ENCODE measurements at regions not wholly inside any gene's neighbourhood (a gene's known extent, or its start where the extent isn't known, plus 50 kb on each side); places are given as distances from the start of the nearest gene placed in this dataset.

GRCh38 chr2:4291430-4291829, 588.1 kb downstream of the DCDC2C start:
- Histone ChIP-seq H4K8ac (ENCODE audit: low read depth, low read length) (no peak overlapping the region), H3K4me3 (ENCODE audit: low read length in 2 of 2) (no peak overlapping the region), H3K4me1 (ENCODE audit: control insufficient read depth in 2 of 2, insufficient read depth in 1 of 2, low read depth in 1 of 2, low read length in 2 of 2) (no peaks in the 10 kb centered on the region), H2BK5ac (ENCODE audit: low read length) (no peak overlapping the region), H3K36me3 (replicated peaks in 1 of 2; ENCODE audit: control insufficient read depth in 2 of 2, insufficient read depth in 2 of 2, low read length in 2 of 2) (no peaks in the 10 kb centered on the region), H3K4ac (ENCODE audit: low read length) (no peak overlapping the region), H3K14ac (ENCODE audit: low read length) (no peak overlapping the region), H4K91ac (ENCODE audit: low read depth, low read length, poor library complexity) (no peak overlapping the region), H3K79me1 (ENCODE audit: low read depth, low read length) (no peaks in the 10 kb centered on the region), H3K27me3 (ENCODE audit: control insufficient read depth in 3 of 3, insufficient read depth in 3 of 3, low read depth in 1 of 3, low read length in 3 of 3) (no peaks in the 10 kb centered on the region), H2BK12ac (ENCODE audit: low read length) (no peak overlapping the region), H2BK15ac (ENCODE audit: low read length) (no peak overlapping the region), H3K4me2 (ENCODE audit: insufficient read depth, low read length, poor library complexity, severe bottlenecking) (no peak overlapping the region), H2AFZ (ENCODE audit: low read length) (no peak overlapping the region), H3K27ac (replicated peaks; ENCODE audit: low read length) (no peak overlapping the region), H3K18ac (ENCODE audit: low read length) (no peak overlapping the region), H2AK5ac (ENCODE audit: low read depth, low read length) (no peak overlapping the region), H3K23ac (ENCODE audit: low read depth, low read length, poor library complexity) (no peak overlapping the region), H2BK120ac (ENCODE audit: low read depth, low read length) (no peak overlapping the region), H3K9ac (ENCODE audit: low read depth, low read length, poor library complexity) (no peak overlapping the region), H3K9me3 (replicated peaks in 1 of 2; ENCODE audit: control insufficient read depth in 2 of 2, insufficient read depth in 1 of 2, low read depth in 1 of 2, low read length in 2 of 2) (no peaks in the 10 kb centered on the region)
- no peak for DNase-seq (ENCODE audit: low spot score)
- no CpG with 5 or more reads among the region's 4 CpGs for WGBS, 2 donors (ENCODE audit: extremely low coverage in 2 of 2, insufficient read length in 2 of 2, insufficient replicate concordance in 1 of 2)

GRCh38 chr2:4295680-4296079, 592.3 kb downstream of the DCDC2C start:
- Histone ChIP-seq H2BK120ac (ENCODE audit: low read depth, low read length) (no peak overlapping the region), H3K4me1 (ENCODE audit: control insufficient read depth in 2 of 2, insufficient read depth in 1 of 2, low read depth in 1 of 2, low read length in 2 of 2) (no peaks in the 10 kb centered on the region), H3K79me1 (ENCODE audit: low read depth, low read length) (no peaks in the 10 kb centered on the region), H2AK5ac (ENCODE audit: low read depth, low read length) (no peak overlapping the region), H3K4me3 (ENCODE audit: low read length in 2 of 2) (no peak overlapping the region), H3K36me3 (replicated peaks in 1 of 2; ENCODE audit: control insufficient read depth in 2 of 2, insufficient read depth in 2 of 2, low read length in 2 of 2) (no peaks in the 10 kb centered on the region), H3K14ac (ENCODE audit: low read length) (no peak overlapping the region), H2BK5ac (ENCODE audit: low read length) (no peak overlapping the region), H2BK15ac (ENCODE audit: low read length) (no peak overlapping the region), H3K27me3 (ENCODE audit: control insufficient read depth in 3 of 3, insufficient read depth in 3 of 3, low read depth in 1 of 3, low read length in 3 of 3) (no peaks in the 10 kb centered on the region), H2BK12ac (ENCODE audit: low read length) (no peak overlapping the region), H4K8ac (ENCODE audit: low read depth, low read length) (no peak overlapping the region), H3K9me3 (replicated peaks in 1 of 2; ENCODE audit: control insufficient read depth in 2 of 2, insufficient read depth in 1 of 2, low read depth in 1 of 2, low read length in 2 of 2) (no peaks in the 10 kb centered on the region), H2AFZ (ENCODE audit: low read length) (no peak overlapping the region), H4K91ac (ENCODE audit: low read depth, low read length, poor library complexity) (no peak overlapping the region), H3K4ac (ENCODE audit: low read length) (no peak overlapping the region), H3K4me2 (ENCODE audit: insufficient read depth, low read length, poor library complexity, severe bottlenecking) (no peak overlapping the region), H3K23ac (ENCODE audit: low read depth, low read length, poor library complexity) (no peak overlapping the region), H3K27ac (replicated peaks; ENCODE audit: low read length) (no peak overlapping the region), H3K18ac (ENCODE audit: low read length) (no peak overlapping the region), H3K9ac (ENCODE audit: low read depth, low read length, poor library complexity) (no peak overlapping the region)
- no peak for DNase-seq (ENCODE audit: low spot score)

GRCh38 chr2:4300616-4301015, 597.2 kb downstream of the DCDC2C start:
- WGBS, 2 donors (ENCODE audit: extremely low coverage in 2 of 2, insufficient read length in 2 of 2, insufficient replicate concordance in 1 of 2) = no CpG with 5 or more reads among the region's 3 CpGs
- Histone ChIP-seq H4K8ac (ENCODE audit: low read depth, low read length) (no peak overlapping the region), H3K79me1 (ENCODE audit: low read depth, low read length) (no peaks in the 10 kb centered on the region), H2AK5ac (ENCODE audit: low read depth, low read length) (no peak overlapping the region), H3K23ac (ENCODE audit: low read depth, low read length, poor library complexity) (no peak overlapping the region), H3K4me1 (ENCODE audit: control insufficient read depth in 2 of 2, insufficient read depth in 1 of 2, low read depth in 1 of 2, low read length in 2 of 2) (no peaks in the 10 kb centered on the region), H2BK120ac (ENCODE audit: low read depth, low read length) (no peak overlapping the region), H4K91ac (ENCODE audit: low read depth, low read length, poor library complexity) (no peak overlapping the region), H3K4me3 (ENCODE audit: low read length in 2 of 2) (no peak overlapping the region), H3K4me2 (ENCODE audit: insufficient read depth, low read length, poor library complexity, severe bottlenecking) (no peak overlapping the region), H2BK5ac (ENCODE audit: low read length) (no peak overlapping the region), H3K4ac (ENCODE audit: low read length) (no peak overlapping the region), H3K9me3 (replicated peaks in 1 of 2; ENCODE audit: control insufficient read depth in 2 of 2, insufficient read depth in 1 of 2, low read depth in 1 of 2, low read length in 2 of 2) (no peaks in the 10 kb centered on the region), H3K14ac (ENCODE audit: low read length) (no peak overlapping the region), H2AFZ (ENCODE audit: low read length) (no peak overlapping the region), H3K9ac (ENCODE audit: low read depth, low read length, poor library complexity) (no peak overlapping the region), H2BK15ac (ENCODE audit: low read length) (no peak overlapping the region), H3K36me3 (replicated peaks in 1 of 2; ENCODE audit: control insufficient read depth in 2 of 2, insufficient read depth in 2 of 2, low read length in 2 of 2) (no peaks in the 10 kb centered on the region), H2BK12ac (ENCODE audit: low read length) (no peak overlapping the region), H3K18ac (ENCODE audit: low read length) (no peak overlapping the region), H3K27ac (replicated peaks; ENCODE audit: low read length) (no peak overlapping the region), H3K27me3 (ENCODE audit: control insufficient read depth in 3 of 3, insufficient read depth in 3 of 3, low read depth in 1 of 3, low read length in 3 of 3) (no peaks in the 10 kb centered on the region)
- DNase-seq (ENCODE audit: low spot score) = no peak

- Histone ChIP-seq H4K91ac (ENCODE audit: low read depth, low read length, poor library complexity) (no peak overlapping the region), H3K18ac (ENCODE audit: low read length) (no peak overlapping the region), H3K27ac (replicated peaks; ENCODE audit: low read length) (no peak overlapping the region), H2BK12ac (ENCODE audit: low read length) (no peak overlapping the region), H2AK5ac (ENCODE audit: low read depth, low read length) (no peak overlapping the region), H3K23ac (ENCODE audit: low read depth, low read length, poor library complexity) (no peak overlapping the region), H3K79me1 (ENCODE audit: low read depth, low read length) (no peaks in the 10 kb centered on the region), H3K14ac (ENCODE audit: low read length) (no peak overlapping the region), H3K9me3 (replicated peaks in 1 of 2; ENCODE audit: control insufficient read depth in 2 of 2, insufficient read depth in 1 of 2, low read depth in 1 of 2, low read length in 2 of 2) (no peaks in the 10 kb centered on the region), H2BK15ac (ENCODE audit: low read length) (no peak overlapping the region), H3K4me3 (ENCODE audit: low read length in 2 of 2) (no peak overlapping the region), H3K4me2 (ENCODE audit: insufficient read depth, low read length, poor library complexity, severe bottlenecking) (no peak overlapping the region), H4K8ac (ENCODE audit: low read depth, low read length) (no peak overlapping the region), H3K27me3 (ENCODE audit: control insufficient read depth in 3 of 3, insufficient read depth in 3 of 3, low read depth in 1 of 3, low read length in 3 of 3) (no peaks in the 10 kb centered on the region), H2AFZ (ENCODE audit: low read length) (no peak overlapping the region), H2BK120ac (ENCODE audit: low read depth, low read length) (no peak overlapping the region), H3K36me3 (replicated peaks in 1 of 2; ENCODE audit: control insufficient read depth in 2 of 2, insufficient read depth in 2 of 2, low read length in 2 of 2) (no peaks in the 10 kb centered on the region), H3K4ac (ENCODE audit: low read length) (no peak overlapping the region), H3K4me1 (ENCODE audit: control insufficient read depth in 2 of 2, insufficient read depth in 1 of 2, low read depth in 1 of 2, low read length in 2 of 2) (no peaks in the 10 kb centered on the region), H3K9ac (ENCODE audit: low read depth, low read length, poor library complexity) (no peak overlapping the region), H2BK5ac (ENCODE audit: low read length) (no peak overlapping the region)
- no peak for DNase-seq (ENCODE audit: low spot score)
- no CpG with 5 or more reads among the region's 3 CpGs for WGBS, 2 donors (ENCODE audit: extremely low coverage in 2 of 2, insufficient read length in 2 of 2, insufficient replicate concordance in 1 of 2)
Measured at GRCh38 chr2:4324531-4324930, 621.2 kb downstream of the DCDC2C start.
